ENCODE measurements at regions not wholly inside any gene's neighbourhood (a gene's known extent, or its start where the extent isn't known, plus 50 kb on each side); places are given as distances from the start of the nearest gene placed in this dataset.

GRCh38 chr17:36743130-36743529 lies 141.7 kb downstream of the MRM1 start:
- ChIA-PET RAD21 (ENCODE audit: low non-redundant PET in 1 of 2, low total read pairs in 2 of 2, uncharacterized antibody in 2 of 2, unreplicated experiment in 2 of 2) (no interaction called here), CTCF (no interaction called here), POLR2A (no interaction called here)
- H3K9ac ChIP-seq (ENCODE audit: low read length), result no peak overlapping the region
- H3K27ac ChIP-seq (ENCODE audit: low read depth, low read length), result no peak overlapping the region
- no peaks in the 10 kb centered on the region for H3K9me2 ChIP-seq (ENCODE audit: insufficient read depth)
- BruUV-seq (replicated peaks), result no TSS peak
- intact Hi-C loops (cut with micrococcal nuclease), result no loop called here
- H3K79me2 ChIP-seq (ENCODE audit: insufficient read depth, low read length), result no peaks in the 10 kb centered on the region
- no peaks in the 10 kb centered on the region for H4K20me1 ChIP-seq (ENCODE audit: insufficient read depth)
- H3K4me2 ChIP-seq (ENCODE audit: low read length), result no peak overlapping the region
- ATAC-seq (peak; percentile 53), DNase-seq (ENCODE audit: low read depth, low spot score) (no peak)
- H3K36me3 ChIP-seq (ENCODE audit: control insufficient read depth in 1 of 2, insufficient read depth in 2 of 2, low read length in 2 of 2), result no peaks in the 10 kb centered on the region
- no peak overlapping the region for H3K4me3 ChIP-seq (replicated peaks in 1 of 2; ENCODE audit: low read depth in 1 of 2, low read length in 2 of 2)
- peaks cover 6 to 7% of the 10 kb centered on the region in 2 experiments; a peak in 2 of 4 replicates for H3K4me1 ChIP-seq (ENCODE audit: control insufficient read depth in 1 of 2, insufficient read depth in 2 of 2, low read length in 2 of 2)
- H3K27me3 ChIP-seq (ENCODE audit: insufficient read depth, low read length), result peaks cover 3% of the 10 kb centered on the region; the same call in 1 of the 2 replicates
- H3K9me3 ChIP-seq (ENCODE audit: control insufficient read depth in 1 of 2, insufficient read depth in 1 of 2, low read depth in 1 of 2, low read length in 2 of 2), result no peaks in the 10 kb centered on the region
- no peak for TF ChIP-seq FOSL1 (IDR thresholded peaks at IDR 0.05; ENCODE audit: low read depth)
- TF ChIP-seq TCF7L2 (IDR thresholded peaks at IDR 0.05; ENCODE audit: borderline replicate concordance, extremely low read depth, insufficient read depth, insufficient read length), result no peak
- no peak for TF ChIP-seq RAD21 (IDR thresholded peaks at IDR 0.05; ENCODE audit: low read depth)
- TF ChIP-seq EZH2 (IDR thresholded peaks at IDR 0.05), result no peak
- TF ChIP-seq POLR2A (IDR thresholded peaks at IDR 0.05; ENCODE audit: borderline replicate concordance, extremely low read depth, insufficient read depth, insufficient read length), result no peak
- TF ChIP-seq EZH2phosphoT487 (IDR thresholded peaks at IDR 0.05; ENCODE audit: borderline replicate concordance), result no peak
- no peak for TF ChIP-seq ZNF274 (IDR thresholded peaks at IDR 0.05; ENCODE audit: low read depth, low read length)
- TF ChIP-seq SIN3A (IDR thresholded peaks at IDR 0.05; ENCODE audit: low read depth), result no peak
- no peak for TF ChIP-seq POLR2AphosphoS5 (IDR thresholded peaks at IDR 0.05; ENCODE audit: low read depth, low read length)
- TF ChIP-seq, protein P1, sequence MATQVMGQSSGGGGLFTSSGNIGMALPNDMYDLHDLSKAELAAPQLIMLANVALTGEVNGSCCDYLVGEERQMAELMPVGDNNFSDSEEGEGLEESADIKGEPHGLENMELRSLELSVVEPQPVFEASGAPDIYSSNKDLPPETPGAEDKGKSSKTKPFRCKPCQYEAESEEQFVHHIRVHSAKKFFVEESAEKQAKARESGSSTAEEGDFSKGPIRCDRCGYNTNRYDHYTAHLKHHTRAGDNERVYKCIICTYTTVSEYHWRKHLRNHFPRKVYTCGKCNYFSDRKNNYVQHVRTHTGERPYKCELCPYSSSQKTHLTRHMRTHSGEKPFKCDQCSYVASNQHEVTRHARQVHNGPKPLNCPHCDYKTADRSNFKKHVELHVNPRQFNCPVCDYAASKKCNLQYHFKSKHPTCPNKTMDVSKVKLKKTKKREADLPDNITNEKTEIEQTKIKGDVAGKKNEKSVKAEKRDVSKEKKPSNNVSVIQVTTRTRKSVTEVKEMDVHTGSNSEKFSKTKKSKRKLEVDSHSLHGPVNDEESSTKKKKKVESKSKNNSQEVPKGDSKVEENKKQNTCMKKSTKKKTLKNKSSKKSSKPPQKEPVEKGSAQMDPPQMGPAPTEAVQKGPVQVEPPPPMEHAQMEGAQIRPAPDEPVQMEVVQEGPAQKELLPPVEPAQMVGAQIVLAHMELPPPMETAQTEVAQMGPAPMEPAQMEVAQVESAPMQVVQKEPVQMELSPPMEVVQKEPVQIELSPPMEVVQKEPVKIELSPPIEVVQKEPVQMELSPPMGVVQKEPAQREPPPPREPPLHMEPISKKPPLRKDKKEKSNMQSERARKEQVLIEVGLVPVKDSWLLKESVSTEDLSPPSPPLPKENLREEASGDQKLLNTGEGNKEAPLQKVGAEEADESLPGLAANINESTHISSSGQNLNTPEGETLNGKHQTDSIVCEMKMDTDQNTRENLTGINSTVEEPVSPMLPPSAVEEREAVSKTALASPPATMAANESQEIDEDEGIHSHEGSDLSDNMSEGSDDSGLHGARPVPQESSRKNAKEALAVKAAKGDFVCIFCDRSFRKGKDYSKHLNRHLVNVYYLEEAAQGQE (IDR thresholded peaks at IDR 0.05; ENCODE audit: low read depth), result no peak
- TF ChIP-seq SP1 (IDR thresholded peaks at IDR 0.05; ENCODE audit: low read depth), result no peak
- TF ChIP-seq ATF3 (IDR thresholded peaks at IDR 0.05), result no peak
- TF ChIP-seq CTCF (IDR thresholded peaks at IDR 0.05 in 2 of 3, conservative IDR thresholded peaks at IDR 0.05 in 1 of 3; ENCODE audit: borderline replicate concordance in 1 of 3, insufficient read depth in 1 of 3, low read depth in 2 of 3, low read length in 2 of 3), result no peak
- no peak for TF ChIP-seq ZFX (IDR thresholded peaks at IDR 0.05)
- no peak overlapping the region for H2AFZ ChIP-seq (ENCODE audit: low read depth, low read length, poor library complexity, severe bottlenecking)
